SU-DHL-6 (cell line): ENCODE measurements at regions not wholly inside any gene's neighbourhood (a gene's known extent, or its start where the extent isn't known, plus 50 kb on each side); places are given as distances from the start of the nearest gene placed in this dataset.

Source experiments
- CTCF ChIP-seq: fragments of 200-600 bp; sonication (generic); IDR thresholded peaks from one replicate; pipeline ENCODE4 v1.5.1; 2017; ENCODE audit warnings: antibody characterized with exemption, mild to moderate bottlenecking, low read length, moderate library complexity; ENCODE audit not compliant: insufficient read depth, poor library complexity, severe bottlenecking
- EZH2phosphoT487 ChIP-seq: fragments of 200-600 bp; sonication (generic), shearing (Covaris generic); conservative IDR thresholded peaks from 2 replicates; pipeline ENCODE4 v1.6.1; 2018; ENCODE audit warnings: mild to moderate bottlenecking, antibody characterized with exemption, low read length, moderate library complexity, mixed read lengths

- TF ChIP-seq CTCF (no peak), EZH2phosphoT487 (no peak)
Observed at GRCh38 chr5:117487556-117487955, 912.9 kb upstream of the SEMA6A start.
